Endothelial cell of umbilical vein (primary cell): ENCODE measurements at regions not wholly inside any gene's neighbourhood (a gene's known extent, or its start where the extent isn't known, plus 50 kb on each side); places are given as distances from the start of the nearest gene placed in this dataset.

Source experiments
- BruUV-seq: library from RNA; stranded (reverse); fragments of 400-500 nt; replicated peaks from 2 replicates; lab custom pipeline; 2021; lab: Mats Ljungman, UMichigan
- CTCF ChIA-PET: fragments of 300-600, 350-600 bp; sonication (Branson Sonifier 250); formaldehyde crosslinking; loops from one replicate; lab custom pipeline; 2021; ENCODE audit warnings: antibody characterized with exemption, inconsistent platforms; lab: Charles Lee
- POLR2A ChIA-PET: fragments of 300-600, 350-600 bp; sonication (Branson Sonifier 250); formaldehyde crosslinking; loops from one replicate; lab custom pipeline; 2021; ENCODE audit warnings: antibody characterized with exemption, inconsistent platforms; lab: Charles Lee
- DNase-seq: peaks from one replicate; pipeline ENCODE4 v3.0.0-alpha.2; 2011; ENCODE audit warnings: low read depth, low spot score
- FAIRE-seq: peaks from 2 replicates; lab custom pipeline; 2011; peaks lifted over from hg19 to GRCh38; lab: Jason Lieb, UNC
- H2AFZ ChIP-seq: 2 replicates; pipeline ENCODE4 v1.6.0; 2012; ENCODE audit warnings: low read depth, low read length, control low read depth, inconsistent platforms
- H3K27ac ChIP-seq: 2 replicates; pipeline ENCODE4 v1.5.1; 2011; ENCODE audit warnings: low read depth, mild to moderate bottlenecking, control low read depth, low read length, moderate library complexity; ENCODE audit not compliant: insufficient read depth
- H3K27me3 ChIP-seq, 2 experiments: 2 replicates each; pipeline versions ENCODE4 v1.6.0 to v1.6.1; 2011; ENCODE audit warnings: low read length in 2 of 2, mixed read lengths in 1 of 2; ENCODE audit not compliant: control insufficient read depth in 2 of 2, insufficient read depth in 2 of 2
- H3K36me3 ChIP-seq, 2 experiments: 2 replicates in 1 of 2; 3 replicates in 1 of 2; pipeline ENCODE4 v1.5.1; 2011; ENCODE audit warnings: low read length in 2 of 2, mild to moderate bottlenecking in 1 of 2, moderate library complexity in 1 of 2; ENCODE audit not compliant: control insufficient read depth in 2 of 2, insufficient read depth in 2 of 2; ENCODE audit errors: extremely low read depth in 1 of 2
- H3K4me1 ChIP-seq: 3 replicates; pipeline ENCODE4 v1.5.1; 2011; ENCODE audit warnings: mild to moderate bottlenecking, low read length; ENCODE audit not compliant: control insufficient read depth, insufficient read depth; ENCODE audit errors: extremely low read depth
- H3K4me2 ChIP-seq: 2 replicates; pipeline ENCODE4 v1.6.1; 2011; ENCODE audit warnings: low read length, control low read depth, mixed read lengths; ENCODE audit not compliant: insufficient read depth
- H3K4me3 ChIP-seq, 3 experiments: fragments of 200-600 bp in 1 of 3; sonication (generic), shearing (Covaris generic) in 1 of 3; replicated peaks in 1 of 3; 2 replicates each; pipeline ENCODE4 v1.5.1; 2011 to 2016; ENCODE audit warnings: control low read depth in 3 of 3, low read length in 3 of 3, mild to moderate bottlenecking in 2 of 3, inconsistent platforms in 1 of 3, low read depth in 1 of 3, moderate library complexity in 1 of 3; ENCODE audit not compliant: insufficient read depth in 1 of 3
- H3K79me2 ChIP-seq: 2 replicates; pipeline ENCODE4 v1.6.0; 2012; ENCODE audit warnings: low read length, inconsistent platforms; ENCODE audit not compliant: control insufficient read depth, insufficient read depth
- H3K9ac ChIP-seq: replicated peaks from 2 replicates; pipeline ENCODE3; 2011; ENCODE audit warnings: low read length, control low read depth; ENCODE audit not compliant: insufficient read depth; ENCODE audit errors: extremely low read depth
- H3K9me1 ChIP-seq: replicated peaks from 3 replicates; pipeline ENCODE4 v1.6.0; 2011; ENCODE audit warnings: mild to moderate bottlenecking, low read length; ENCODE audit not compliant: control insufficient read depth, insufficient read depth; ENCODE audit errors: extremely low read depth
- H3K9me3 ChIP-seq: replicated peaks from 2 replicates; pipeline ENCODE4 v1.5.1; 2012; ENCODE audit warnings: low read length, inconsistent platforms; ENCODE audit not compliant: control insufficient read depth, insufficient read depth
- H4K20me1 ChIP-seq: replicated peaks from 2 replicates; pipeline ENCODE3; 2011; ENCODE audit warnings: mild to moderate bottlenecking, low read length; ENCODE audit not compliant: control insufficient read depth, insufficient read depth; ENCODE audit errors: extremely low read depth
- CTCF ChIP-seq, 2 donors: IDR thresholded peaks; 1 replicate in 1 of 2; 2 replicates in 1 of 2; pipeline ENCODE4 v1.5.1; 2011; ENCODE audit warnings: low read length in 2 of 2, mild to moderate bottlenecking in 2 of 2, moderate library complexity in 2 of 2, control low read depth in 1 of 2, inconsistent platforms in 1 of 2, low read depth in 1 of 2; ENCODE audit not compliant: insufficient read depth in 1 of 2; ENCODE audit errors: extremely low read depth in 1 of 2
- EZH2 ChIP-seq: IDR thresholded peaks from 2 replicates; pipeline ENCODE4 v1.6.1; 2012; ENCODE audit warnings: borderline replicate concordance, low read depth, mild to moderate bottlenecking, moderate library complexity, low read length, inconsistent platforms; ENCODE audit not compliant: severe bottlenecking
- FOS ChIP-seq: IDR thresholded peaks from 2 replicates; pipeline ENCODE4 v1.6.1; 2011; ENCODE audit warnings: mild to moderate bottlenecking, low read length, moderate library complexity, borderline replicate concordance; ENCODE audit not compliant: insufficient read depth
- GATA2 ChIP-seq: IDR thresholded peaks from 2 replicates; pipeline ENCODE4 v1.7.0; 2011; ENCODE audit warnings: low read depth, mild to moderate bottlenecking, moderate library complexity, mixed read lengths, low read length; ENCODE audit not compliant: insufficient read length, insufficient read depth
- JUN ChIP-seq: IDR thresholded peaks from 2 replicates; pipeline ENCODE4 v1.6.1; 2011; ENCODE audit warnings: borderline replicate concordance, low read depth; ENCODE audit not compliant: insufficient read length, insufficient read depth
- MAX ChIP-seq: IDR thresholded peaks from 2 replicates; pipeline ENCODE4 v1.6.1; 2011; ENCODE audit not compliant: insufficient read depth, insufficient read length
- MYC ChIP-seq: IDR thresholded peaks from one replicate; pipeline ENCODE4 v1.6.1; 2011; ENCODE audit warnings: mild to moderate bottlenecking, low read depth, low read length
- POLR2A ChIP-seq: IDR thresholded peaks from 2 replicates; pipeline ENCODE4 v1.6.1; 2012; ENCODE audit warnings: low read depth, mild to moderate bottlenecking, control low read depth, low read length
- POLR2AphosphoS5 ChIP-seq: IDR thresholded peaks from 2 replicates; pipeline ENCODE4 v1.6.1; 2012; ENCODE audit warnings: low read depth, mild to moderate bottlenecking, control low read depth, low read length, moderate library complexity; ENCODE audit not compliant: insufficient read depth
- dilution Hi-C: fragments of 300-500 bp; cut with MboI; formaldehyde crosslinking; loops from one replicate; pipeline ENCODE4 v1.15.0; 2019; ENCODE audit warnings: low sequenced_read_pairs; ENCODE audit not compliant: extremely low pct_ligation_motif_present
- intact Hi-C: fragments of 100-400 bp; cut with micrococcal nuclease; formaldehyde crosslinking; loops from one replicate; pipeline ENCODE4 v1.10.0; 2022

- H3K9ac ChIP-seq: no peak overlapping the region
- no peak for FAIRE-seq
- CTCF ChIA-PET: interaction anchor here (1.0 kb wide), 1 partner anchor 10 kb away, joined by 3 read pairs; no protein-coding TSS in a partner anchor
- no peak overlapping the region for H3K4me3 ChIP-seq
- H3K36me3 ChIP-seq: no peaks in the 10 kb centered on the region
- H3K27me3 ChIP-seq: no peaks in the 10 kb centered on the region
- H3K9me1 ChIP-seq: no peaks in the 10 kb centered on the region
- intact Hi-C loops: loop anchor here (5.0 kb wide), 2 partner anchors 196 to 331 kb away; no protein-coding TSS in a partner anchor
- no peaks in the 10 kb centered on the region for H4K20me1 ChIP-seq
- no peak overlapping the region for H3K27ac ChIP-seq
- DNase-seq: no peak
- no peaks in the 10 kb centered on the region for H3K4me1 ChIP-seq
- no peak overlapping the region for H3K4me2 ChIP-seq
- no peak overlapping the region for H2AFZ ChIP-seq
- dilution Hi-C loops: no loop called here
- BruUV-seq: no TSS peak
- H3K9me3 ChIP-seq: no peaks in the 10 kb centered on the region
- no peaks in the 10 kb centered on the region for H3K79me2 ChIP-seq
- POLR2A ChIA-PET: no interaction called here
- TF ChIP-seq POLR2A: no peak
These were observed 79.0 kb downstream of the BUD13 start for GRCh38 chr11:116693593-116694348.

GRCh38 chr11:116693102-116693570, 79.7 kb downstream of the BUD13 start:
- H3K9me3 ChIP-seq: no peaks in the 10 kb centered on the region
- H3K79me2 ChIP-seq: no peaks in the 10 kb centered on the region
- no peaks in the 10 kb centered on the region for H3K27me3 ChIP-seq
- FAIRE-seq (no peak), DNase-seq (no peak)
- H2AFZ ChIP-seq: no peak overlapping the region
- dilution Hi-C loops: no loop called here
- H3K27ac ChIP-seq: no peak overlapping the region
- BruUV-seq: no TSS peak
- no peak overlapping the region for H3K4me3 ChIP-seq
- ChIA-PET POLR2A (no interaction called here), CTCF (interaction anchor here (1.9 to 4.1 kb wide), 2 partner anchors 178 to 1358 kb away, joined by 16 to 112 read pairs; no protein-coding TSS in a partner anchor)
- H3K9ac ChIP-seq: no peak overlapping the region
- H3K4me1 ChIP-seq: no peaks in the 10 kb centered on the region
- H3K36me3 ChIP-seq: no peaks in the 10 kb centered on the region
- H3K9me1 ChIP-seq: no peaks in the 10 kb centered on the region
- TF ChIP-seq EZH2: no peak
- no peak for TF ChIP-seq POLR2AphosphoS5
- TF ChIP-seq POLR2A: no peak
- no peak for TF ChIP-seq MAX
- TF ChIP-seq GATA2: no peak
- TF ChIP-seq CTCF (IDR thresholded peaks at IDR 0.05; ENCODE audit: extremely low read depth in 1 of 2, insufficient read depth in 1 of 2, low read depth in 1 of 2, low read length in 2 of 2): no peak
- TF ChIP-seq FOS: no peak
- TF ChIP-seq JUN: no peak
- TF ChIP-seq MYC: no peak
- H3K4me2 ChIP-seq: no peak overlapping the region
- no peaks in the 10 kb centered on the region for H4K20me1 ChIP-seq
- intact Hi-C loops: loop anchor here (5.0 kb wide), 2 partner anchors 196 to 331 kb away; no protein-coding TSS in a partner anchor
